Erythroblast (primary cell): ENCODE measurements at regions not wholly inside any gene's neighbourhood (a gene's known extent, or its start where the extent isn't known, plus 50 kb on each side); places are given as distances from the start of the nearest gene placed in this dataset.
"Not testable (repeated sequence)": the region's sequence is repeated elsewhere in the genome, so short reads cannot be mapped to it uniquely, and the experiment has no call there.

Experiments
- GATA1 ChIP-seq: IDR thresholded peaks from 2 replicates; pipeline ENCODE4 v1.6.1; 2011; ENCODE audit warnings: low read depth, mild to moderate bottlenecking, control low read depth, low read length, moderate library complexity
- POLR2A ChIP-seq: IDR thresholded peaks from 2 replicates; pipeline ENCODE4 v1.6.1; 2011; ENCODE audit warnings: mild to moderate bottlenecking, low read length

GRCh38 chr1:65621721-65622120 lies 171.0 kb upstream of the PDE4B start:
- not testable (repeated sequence) for TF ChIP-seq POLR2A, GATA1
